ENCODE measurements at regions not wholly inside any gene's neighbourhood (a gene's known extent, or its start where the extent isn't known, plus 50 kb on each side); places are given as distances from the start of the nearest gene placed in this dataset.
A peak's percentile ranks its signal among the peaks of the same experiment; 100 is the strongest.

DNA sequence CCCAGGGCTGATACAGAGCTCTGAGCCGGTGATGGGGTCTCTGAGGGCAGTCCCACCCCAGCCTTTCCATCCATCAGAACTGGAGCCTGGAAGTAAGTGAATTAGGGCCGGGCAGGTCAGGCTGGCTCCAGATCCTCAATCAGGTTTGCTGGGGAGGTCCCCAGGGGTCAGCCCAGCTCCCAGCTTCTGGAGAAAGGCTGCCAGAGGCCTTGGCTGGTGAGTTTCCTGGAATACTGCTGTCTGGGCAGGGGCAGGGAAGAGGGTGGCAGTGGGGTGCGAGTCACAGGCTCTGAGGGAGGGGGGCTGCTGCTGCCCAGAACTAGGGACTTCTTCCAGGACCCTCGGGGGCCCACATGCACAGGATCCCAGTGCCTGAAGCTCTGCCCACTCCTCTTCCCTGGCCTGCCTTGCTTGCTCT, 200.6 kb upstream of the MVB12B start:
- no peak for DNase-seq (ENCODE audit: low spot score)

DNA sequence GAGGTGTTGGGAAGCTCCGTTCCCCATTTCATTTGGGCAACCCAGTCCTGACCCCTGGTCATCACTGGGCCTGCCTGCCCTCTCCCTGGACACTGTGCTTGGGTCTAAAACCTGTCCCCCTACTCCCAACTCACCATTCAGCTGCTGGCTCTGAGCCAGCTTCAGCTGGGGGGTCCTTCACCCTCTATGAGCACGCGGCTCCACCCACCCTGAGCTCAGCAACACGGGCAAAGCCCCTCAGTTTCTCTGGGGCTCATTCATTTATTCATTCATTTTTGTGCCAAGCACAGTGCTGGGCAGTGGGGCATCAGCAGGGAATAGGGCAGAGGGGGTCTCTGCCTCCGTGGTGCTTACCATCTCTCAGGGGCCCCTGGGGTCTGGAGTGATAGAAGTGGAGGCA, 199.8 kb upstream of the MVB12B start:
- no peak for DNase-seq (ENCODE audit: low spot score)

DNA sequence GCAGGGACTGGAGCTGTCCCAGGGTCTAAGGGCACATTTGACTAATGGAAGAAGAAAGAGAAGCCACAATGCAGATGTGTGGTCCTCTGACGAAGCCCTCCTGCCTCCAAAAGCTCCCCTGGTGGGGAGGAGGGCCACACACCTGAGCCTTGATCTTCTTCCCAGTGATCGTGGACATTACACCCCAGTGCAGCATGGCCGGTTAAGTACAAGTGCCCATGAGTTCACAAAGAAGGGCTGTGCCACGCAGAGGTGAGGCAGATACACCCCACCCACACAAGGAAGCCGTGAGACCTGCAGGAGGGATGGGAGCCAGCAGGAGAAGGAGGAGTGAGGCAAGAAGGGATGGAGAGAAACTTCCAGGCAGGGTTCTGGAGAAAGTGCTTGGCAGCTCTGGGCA, 199.0 kb upstream of the MVB12B start:
- no peak for DNase-seq (ENCODE audit: low spot score)

DNA sequence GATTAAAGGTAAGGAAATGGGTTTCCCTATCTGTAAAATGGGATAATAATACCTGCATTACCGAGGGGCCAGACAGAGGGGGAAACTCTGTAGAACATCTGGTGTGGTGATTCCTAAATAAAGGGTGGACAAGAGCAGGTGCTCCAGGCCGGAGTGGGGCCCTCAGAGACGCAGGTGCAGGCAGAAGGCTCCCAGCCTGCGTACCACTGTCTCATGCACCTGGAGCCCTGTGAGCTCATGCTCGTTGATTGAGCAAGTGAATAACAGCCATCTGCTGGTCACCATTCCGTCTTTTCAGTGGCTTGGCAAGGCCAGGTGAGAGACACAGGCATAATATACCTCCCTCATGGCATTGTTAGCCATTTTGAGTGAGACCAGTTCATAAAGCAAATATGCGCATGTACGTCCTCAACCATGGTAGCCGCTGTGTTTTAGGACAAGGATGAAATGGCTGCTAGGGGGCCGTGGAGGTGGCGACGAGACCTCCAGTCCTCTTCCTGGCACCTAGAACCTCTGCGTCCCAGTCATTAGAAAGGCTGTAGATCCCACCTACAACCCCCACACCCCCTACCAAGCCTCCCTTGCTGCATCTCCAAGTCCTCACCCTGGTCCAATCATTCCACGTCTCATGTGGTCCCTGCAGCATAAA, 198.0 kb upstream of the MVB12B start:
- no peak for DNase-seq (ENCODE audit: low spot score)

DNA sequence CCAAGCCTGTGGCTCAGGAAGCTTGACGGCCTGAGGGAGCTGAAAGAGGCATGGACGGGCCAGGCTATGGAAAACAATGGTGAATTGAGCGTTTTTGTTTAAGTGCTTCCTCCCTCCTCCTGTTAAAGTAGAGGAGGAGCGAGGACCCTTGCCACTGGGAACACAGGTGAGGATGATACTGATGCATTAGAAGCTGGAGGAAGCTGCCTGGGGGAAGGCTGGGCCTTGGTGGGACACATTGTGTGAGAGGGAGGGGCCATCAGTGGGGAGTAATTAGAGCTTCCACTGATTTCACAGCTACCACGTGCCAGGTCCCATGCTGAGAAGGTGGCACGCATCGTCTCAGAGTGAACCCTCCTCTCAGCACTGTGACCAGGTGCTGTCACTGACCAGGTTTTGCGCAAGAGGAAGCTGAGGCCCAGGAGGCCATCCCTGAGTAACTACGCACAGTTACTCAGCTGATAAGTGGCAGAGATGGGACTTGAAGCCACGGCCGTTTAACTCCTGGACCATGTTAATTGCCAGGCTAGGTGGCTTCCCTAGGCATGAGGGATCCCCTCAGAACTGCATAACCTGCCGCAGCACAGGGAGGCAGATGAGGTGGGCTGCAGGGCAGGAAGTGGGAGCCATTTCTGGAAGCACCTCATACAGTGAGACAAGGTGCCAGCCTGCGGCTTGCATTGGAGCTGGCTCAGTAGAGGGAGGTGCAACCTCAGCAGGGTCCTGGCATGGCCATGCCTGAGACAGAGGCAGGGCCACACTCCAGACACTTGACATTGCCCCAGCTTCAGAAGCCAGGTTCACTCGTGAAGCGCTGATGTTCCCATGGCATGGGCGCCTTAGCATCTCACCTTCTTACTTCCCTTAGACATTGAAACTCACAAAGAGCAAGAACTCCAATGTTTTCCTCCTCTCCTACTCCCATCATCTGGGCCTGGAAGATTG, 195.3 kb upstream of the MVB12B start:
- no peak for DNase-seq (ENCODE audit: low spot score)

DNA sequence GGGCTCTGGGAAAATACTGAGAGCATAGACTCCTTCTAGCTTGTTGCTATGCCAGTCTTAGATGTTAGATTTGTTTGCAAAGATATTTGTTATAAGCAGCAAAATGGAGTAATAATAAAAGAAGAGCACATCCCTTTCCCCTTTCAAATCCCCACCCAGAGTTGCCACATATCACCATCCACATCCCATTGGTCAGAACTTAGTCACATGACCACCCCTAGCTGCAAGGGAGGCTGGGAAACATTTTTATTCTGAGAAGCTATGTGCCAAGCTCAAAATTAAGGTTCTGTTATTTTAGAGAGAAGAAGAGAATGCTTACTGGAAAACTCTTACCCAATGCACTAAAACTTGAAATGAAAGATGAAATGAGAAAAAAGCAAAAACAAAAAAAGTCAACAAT, 193.9 kb upstream of the MVB12B start:
- no peak for DNase-seq (ENCODE audit: low spot score)

DNA sequence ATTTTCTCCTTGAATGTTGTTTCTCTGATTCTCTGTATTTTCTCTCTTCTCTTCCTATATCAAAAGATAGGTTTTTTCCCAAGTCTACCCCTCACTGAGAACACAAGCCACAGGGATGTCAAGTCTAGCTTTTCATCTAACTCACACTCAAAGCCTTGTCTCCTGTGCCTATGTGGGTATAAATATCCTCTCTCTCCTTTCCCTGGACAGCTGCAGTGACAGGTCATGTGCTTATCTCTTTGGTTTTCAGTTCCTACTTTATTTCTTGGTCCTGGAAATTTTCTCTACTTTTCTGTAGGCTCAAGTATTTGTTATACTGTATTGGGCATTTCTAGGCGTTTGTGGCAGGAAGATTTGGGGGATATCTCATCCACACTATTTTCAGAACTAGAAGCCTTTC, 182.4 kb upstream of the MVB12B start:
- DNase-seq (ENCODE audit: low spot score), result no peak

DNA sequence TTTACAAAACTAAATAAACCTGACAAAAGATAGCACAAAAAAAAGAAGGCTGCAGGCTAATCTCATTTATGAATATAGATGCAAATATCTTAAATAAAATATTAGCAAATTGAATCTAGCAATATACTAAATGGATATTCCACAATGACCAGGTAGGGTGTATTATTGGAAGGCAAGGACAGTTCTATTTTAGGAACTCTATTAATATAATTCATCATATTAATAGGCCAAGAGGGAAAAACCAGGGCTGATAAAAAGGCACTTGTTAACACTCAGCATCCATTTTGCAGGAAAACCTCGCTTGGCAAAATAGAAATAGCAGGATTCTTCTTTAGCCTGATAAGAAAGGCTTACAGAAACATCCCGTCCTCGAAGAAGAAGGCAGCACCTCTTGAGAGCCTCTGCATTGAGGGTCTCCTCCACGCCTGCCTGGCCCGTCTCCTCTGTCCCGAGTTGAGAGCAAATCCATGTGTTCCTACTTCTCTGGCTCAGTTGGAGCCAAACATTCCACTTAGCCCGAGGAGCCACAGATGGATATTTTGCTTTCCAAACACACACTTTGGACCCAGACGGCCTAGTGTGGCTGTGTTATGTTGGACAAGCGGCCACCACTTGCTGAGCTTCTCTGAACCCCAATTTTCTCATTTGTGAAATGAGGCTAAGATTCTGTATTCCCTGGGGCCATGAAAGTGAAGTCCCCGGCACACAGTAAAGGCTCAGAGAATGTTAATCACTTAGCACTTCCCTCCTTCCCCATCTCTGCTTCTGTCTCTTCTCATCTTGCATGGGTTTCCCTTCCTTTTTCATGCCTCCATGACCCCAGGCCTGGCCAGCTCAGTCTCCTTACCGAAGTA, 181.8 kb upstream of the MVB12B start:
- no peak for DNase-seq (ENCODE audit: low spot score)

DNA sequence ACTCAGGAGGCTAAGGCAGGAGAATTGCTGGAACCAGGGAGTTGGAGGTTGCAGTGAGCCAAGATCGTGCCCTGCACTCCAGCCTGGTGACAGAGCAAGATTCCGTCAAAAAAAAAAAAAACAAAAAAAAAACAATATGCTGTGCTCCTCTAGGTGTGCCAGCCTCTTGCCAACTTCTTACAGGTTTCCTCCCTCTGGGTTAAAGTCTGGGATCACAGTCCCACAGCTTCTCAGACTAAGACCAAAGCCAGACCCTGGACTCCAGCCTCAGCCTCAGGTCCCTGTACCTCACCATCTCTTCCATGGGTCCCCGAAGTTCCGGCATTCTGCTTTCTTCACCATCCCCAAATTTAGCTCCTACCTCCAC, 180.8 kb upstream of the MVB12B start:
- no peak for DNase-seq (ENCODE audit: low spot score)

DNA sequence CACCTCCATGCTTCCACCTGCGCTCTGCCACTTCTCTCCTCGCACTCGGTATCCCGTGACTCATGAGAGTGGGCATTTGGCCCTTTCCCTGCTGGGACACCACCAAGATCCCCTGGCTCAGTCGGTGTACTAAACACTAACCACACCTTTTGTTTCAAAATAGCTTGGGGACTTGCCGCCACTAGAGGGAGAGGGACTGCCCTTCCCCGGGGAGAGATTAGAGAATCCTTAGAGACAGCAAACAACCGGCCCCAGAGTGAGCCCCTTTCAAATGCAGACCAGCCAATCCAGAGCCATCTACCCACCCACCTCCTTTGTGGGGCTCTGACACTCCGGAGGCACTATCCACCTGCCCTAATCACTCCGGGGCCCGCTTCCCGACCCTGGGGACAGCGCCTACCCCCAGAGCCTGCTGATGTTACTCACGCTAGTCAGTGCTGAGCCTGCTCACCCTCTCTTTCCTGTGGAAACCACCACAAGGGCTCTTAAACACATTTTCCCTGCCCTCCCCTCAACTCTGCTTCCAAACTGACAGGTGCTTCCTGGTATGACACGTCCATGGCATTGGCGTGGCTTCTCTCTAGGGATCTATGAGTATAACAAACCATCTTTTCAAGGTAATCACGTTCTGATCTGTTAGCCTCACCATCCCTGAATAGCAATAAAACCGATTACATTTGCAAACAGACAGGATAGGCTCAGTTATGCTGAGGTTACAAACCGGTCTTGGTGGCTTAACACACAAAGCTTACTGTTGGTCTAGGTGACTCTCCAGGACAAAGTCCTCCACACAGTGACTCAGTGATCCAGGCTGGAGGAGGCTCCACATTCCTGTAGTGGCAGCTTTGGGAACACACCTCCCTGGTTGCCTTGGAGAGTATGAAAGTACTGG, 180.1 kb upstream of the MVB12B start:
- DNase-seq (ENCODE audit: low spot score), result peak; percentile 81

DNA sequence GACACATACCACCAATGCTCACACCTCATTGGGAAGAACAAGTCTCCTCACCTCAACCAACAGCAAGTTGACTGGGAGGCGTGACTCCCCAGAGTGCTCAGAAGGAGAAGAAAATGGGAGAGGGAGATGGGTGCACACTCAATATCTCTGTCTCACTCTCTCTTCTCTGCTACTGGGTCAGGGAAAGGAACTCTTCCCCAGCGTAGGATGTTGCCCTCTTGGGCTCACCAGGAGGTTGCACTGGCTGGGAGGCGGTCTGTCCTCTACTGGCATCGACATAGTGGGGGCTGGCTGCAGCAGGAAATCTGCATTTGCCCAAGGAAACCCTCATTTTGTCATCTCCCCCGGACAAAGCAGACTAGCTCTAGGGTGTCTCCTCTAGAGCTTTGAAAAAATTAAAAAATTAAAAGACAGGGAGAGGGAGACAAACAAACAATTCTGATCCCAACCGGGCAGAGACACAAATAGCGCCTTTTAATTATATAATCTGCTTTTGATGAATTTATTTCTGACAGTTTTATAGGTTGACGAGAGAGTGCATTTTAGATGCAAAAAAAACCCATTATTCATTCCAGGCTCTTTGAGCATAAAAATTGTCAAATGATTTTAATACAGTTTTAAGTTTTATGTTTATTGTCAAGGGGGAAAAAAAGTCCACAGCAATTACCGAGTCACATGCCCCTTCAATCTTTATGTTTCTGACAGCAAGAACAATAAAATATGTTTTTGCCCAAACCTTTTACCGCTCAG, 179.3 kb upstream of the MVB12B start:
- no peak for DNase-seq (ENCODE audit: low spot score)

DNA sequence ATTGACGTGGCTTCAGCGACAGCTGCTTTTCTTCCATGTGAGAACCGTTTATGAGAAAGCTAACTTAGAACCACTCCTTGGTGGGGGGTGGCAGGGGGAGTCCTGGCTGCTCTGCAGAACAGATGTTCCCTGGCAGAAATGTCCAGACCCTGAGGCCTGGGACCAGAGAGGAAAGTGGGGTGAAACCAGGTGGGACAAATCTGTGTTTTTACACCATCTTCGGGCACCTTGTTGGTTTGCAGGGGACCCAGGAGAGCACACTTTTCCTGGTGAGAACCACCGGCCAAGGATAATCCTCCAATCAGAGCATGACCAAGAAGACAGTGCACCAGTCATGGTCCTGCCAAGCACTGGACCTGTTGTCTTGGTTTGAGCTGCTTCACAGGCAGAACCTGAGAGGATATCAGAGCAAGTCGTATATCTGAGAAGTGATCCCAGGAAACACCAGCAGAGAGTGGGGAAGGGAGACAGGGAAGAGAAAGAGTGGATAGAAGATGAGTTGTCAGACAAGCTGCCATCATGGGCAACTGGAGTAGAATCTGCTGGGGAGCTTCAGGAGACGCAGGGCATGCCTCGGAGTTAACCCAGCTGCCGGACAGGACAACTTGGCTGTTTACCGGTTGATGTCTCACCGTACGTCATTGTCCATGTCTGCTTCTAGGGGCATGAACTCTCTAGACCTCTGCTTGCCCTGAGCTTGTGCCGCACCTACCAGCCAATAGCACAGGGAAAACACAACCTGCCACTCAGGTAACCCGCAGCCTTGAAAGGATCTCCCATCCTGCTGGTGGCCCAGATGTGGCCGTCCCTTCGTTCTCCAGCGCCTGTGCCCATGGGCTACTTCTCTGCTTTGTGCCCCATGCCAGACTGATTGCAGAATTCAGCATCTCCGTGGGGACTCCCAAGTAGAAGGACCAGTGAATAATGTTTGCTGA, 178.4 kb upstream of the MVB12B start:
- no peak for DNase-seq (ENCODE audit: low spot score)

DNA sequence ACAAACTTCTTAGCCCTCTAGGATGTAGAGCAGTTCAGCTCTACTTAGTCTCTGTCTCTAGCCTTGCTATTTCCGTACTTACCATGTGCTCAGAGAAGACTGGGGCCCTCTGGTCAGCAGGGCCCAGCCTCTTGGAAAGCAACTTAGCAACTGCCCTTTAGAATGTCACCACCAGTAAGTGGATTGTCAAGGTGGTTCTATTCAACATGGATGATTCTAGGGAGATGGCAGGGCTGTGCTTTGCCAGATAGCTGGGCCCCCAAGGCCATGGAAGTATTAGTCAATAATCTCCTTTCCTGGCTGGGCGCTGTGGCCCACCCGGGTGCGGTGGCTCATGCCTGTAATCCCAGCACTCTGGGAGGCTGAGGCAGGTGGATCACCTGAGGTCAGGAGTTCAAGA, 177.6 kb upstream of the MVB12B start:
- no peak for DNase-seq (ENCODE audit: low spot score)

DNA sequence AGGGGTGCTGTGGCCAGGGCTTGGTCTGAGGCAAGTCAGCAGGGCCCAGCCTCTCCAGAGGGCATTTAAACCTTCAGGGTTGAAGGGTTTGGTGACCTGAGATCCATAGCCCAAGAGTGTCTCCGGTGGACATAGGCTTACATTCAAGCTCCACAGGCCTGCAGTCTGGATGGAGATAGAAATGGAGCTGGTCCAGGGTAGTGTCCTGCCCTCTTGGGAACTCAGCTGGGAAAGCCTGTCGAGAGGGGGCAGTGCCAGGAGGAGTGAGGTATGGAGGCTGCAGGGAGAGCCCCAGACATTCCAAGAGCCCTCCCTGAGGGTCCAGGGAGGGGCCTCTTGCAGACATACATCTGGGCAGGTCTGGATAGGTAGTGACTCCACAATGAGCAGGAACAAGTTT, 177.0 kb upstream of the MVB12B start:
- DNase-seq (ENCODE audit: low spot score), result no peak

DNA sequence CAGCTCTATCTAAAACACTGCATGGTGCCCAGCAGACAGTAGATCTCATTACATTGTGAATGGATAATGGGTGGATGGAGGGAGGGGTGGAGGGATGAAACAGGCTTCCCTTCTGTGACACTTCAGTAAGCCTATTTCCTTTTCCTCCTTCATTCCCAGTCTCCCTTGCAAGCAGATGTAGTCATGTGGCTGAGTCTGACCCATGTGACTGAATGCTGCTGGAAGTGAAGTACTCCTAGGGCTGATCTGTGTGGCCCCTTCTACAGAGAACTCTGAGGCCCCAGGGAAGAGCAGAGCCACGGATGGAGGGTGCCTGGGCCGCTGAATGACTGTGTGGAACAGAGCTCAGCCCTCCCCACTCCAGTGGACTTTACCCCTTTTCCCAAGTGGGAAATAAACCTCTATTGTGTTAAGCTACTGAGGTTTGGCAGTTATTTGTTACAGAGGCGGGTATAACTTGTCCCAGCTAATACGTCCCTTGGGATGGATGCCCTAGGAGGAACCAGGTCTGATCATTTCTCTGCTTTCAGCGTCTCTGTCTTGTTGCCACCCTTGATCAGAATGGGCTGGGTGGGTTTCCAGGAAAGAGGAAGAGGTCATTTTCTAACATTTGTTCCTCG, 176.1 kb upstream of the MVB12B start:
- no peak for DNase-seq (ENCODE audit: low spot score)

DNA sequence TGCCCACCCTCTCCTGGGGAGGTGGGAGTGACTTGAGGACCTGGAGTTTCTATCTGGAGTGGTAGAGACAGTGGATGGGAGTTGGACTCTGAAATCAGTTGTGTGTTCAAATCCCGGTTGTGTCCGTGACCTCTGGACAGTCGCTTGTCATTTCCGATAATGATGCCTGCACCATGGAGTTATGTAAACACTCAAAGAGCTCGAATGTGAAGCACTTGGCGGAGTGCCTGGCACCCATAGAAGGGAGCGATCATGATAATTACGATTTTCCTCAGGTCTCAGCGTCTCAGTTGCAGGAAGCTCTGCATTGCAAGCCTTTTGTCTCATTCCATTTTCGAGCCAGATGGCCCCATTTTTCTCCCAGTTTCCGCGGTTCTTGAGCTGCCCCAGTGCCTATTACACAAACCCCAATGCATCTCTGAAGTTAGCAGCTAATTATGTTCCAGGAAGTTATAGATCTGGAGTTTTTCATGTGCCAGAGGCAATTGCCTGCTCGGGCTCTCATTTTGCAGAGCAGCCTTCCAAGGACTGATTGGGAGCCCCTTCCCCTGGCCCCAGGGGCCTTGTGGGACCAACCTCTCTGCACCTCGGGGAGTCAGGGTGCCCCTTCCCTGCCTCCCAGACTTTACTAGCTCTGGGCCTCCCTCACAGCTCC, 175.5 kb upstream of the MVB12B start:
- no peak for DNase-seq (ENCODE audit: low spot score)

DNA sequence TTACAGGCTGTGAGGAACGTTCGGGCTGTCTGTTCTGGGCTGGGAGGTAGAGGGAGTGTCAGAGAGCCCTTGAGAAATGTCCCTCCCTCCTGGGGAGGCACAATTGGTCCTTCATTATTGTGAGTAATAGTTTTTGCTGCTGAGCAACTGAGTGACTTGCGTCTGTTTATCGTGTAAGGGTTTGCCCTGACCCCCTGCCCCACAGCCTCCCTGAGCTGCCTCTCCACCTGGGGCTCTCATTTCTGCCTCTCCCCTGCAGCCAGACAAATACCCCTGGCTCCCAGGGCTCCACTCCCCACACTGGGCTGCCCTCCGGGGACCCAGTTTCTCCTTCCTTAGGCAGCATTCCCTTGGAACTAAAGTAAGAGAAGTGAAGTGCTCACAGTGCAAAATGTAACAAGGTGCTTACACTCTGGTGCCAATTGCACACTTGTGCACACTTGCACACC, 174.9 kb upstream of the MVB12B start:
- no peak for DNase-seq (ENCODE audit: low spot score)

DNA sequence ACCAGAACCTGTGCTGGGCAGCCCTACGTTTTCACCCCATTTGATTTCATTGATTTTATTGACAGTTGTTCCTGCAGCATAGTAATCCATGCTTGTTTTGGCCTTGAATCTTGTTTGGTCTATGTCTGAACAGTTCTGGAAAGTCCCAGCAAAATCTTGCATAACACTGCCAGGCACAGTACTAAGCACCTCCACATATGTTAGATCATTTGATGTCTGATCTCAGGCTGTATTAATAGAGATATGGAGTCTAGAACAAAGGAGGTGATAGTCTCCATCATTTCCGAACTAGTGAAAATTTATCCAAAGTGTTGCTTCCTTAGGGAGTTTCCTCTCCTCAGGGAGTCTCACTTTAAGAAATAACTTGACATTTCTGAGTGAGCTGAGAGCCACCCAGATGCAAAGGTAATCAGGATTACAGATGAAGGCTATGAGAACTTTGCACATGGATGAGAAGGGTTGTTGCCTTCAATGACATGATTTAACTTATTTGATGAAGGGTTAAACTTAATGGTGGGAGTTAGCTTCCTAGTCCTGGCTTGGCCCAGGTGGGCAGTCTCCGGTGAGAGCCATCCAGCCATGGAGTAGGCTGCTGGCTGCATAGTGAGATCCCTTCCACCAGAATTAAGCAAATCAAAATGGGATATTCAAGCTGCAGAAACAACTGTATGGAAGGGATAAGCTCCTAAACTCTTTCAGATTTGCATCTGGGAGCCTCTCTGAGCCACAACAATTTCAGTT, 173.8 kb upstream of the MVB12B start:
- DNase-seq (ENCODE audit: low spot score), result no peak
